NOMO-1 treated with dmso at 0.1 percent for 144 hours (cell line): ENCODE measurements at regions not wholly inside any gene's neighbourhood (a gene's known extent, or its start where the extent isn't known, plus 50 kb on each side); places are given as distances from the start of the nearest gene placed in this dataset.

ENCODE experiments used
- DNase-seq: peaks from one replicate; lab custom pipeline; 2025; ENCODE audit not compliant: unreplicated experiment; lab: John Stamatoyannopoulos, UW

- DNase-seq, result no peak
Observed at GRCh38 chr3:5796541-5796940, 609.0 kb downstream of the EDEM1 start.

- DNase-seq, result no peak
Observed at GRCh38 chr3:5798809-5799208, 611.3 kb downstream of the EDEM1 start.

GRCh38 chr3:5799398-5799797 is 611.9 kb downstream of the EDEM1 start:
- DNase-seq, result no peak

- no peak for DNase-seq
Observed at GRCh38 chr3:5800965-5801364, 613.5 kb downstream of the EDEM1 start.

- no peak for DNase-seq
Observed at GRCh38 chr3:5806192-5806591, 618.7 kb downstream of the EDEM1 start.

- DNase-seq, result no peak
Observed at GRCh38 chr3:5809586-5810246, 622.2 kb downstream of the EDEM1 start.

GRCh38 chr3:5811016-5811415 is 623.5 kb downstream of the EDEM1 start:
- no peak for DNase-seq

- no peak for DNase-seq
Observed at GRCh38 chr3:5813521-5813920, 626.0 kb downstream of the EDEM1 start.

- DNase-seq, result no peak
Observed at GRCh38 chr3:5822843-5823242, 635.3 kb downstream of the EDEM1 start.

GRCh38 chr3:5826467-5826866 is 639.0 kb downstream of the EDEM1 start:
- DNase-seq, result no peak

- no peak for DNase-seq
Observed at GRCh38 chr3:5828251-5828650, 640.7 kb downstream of the EDEM1 start.

GRCh38 chr3:5840056-5840455 is 652.5 kb downstream of the EDEM1 start:
- no peak for DNase-seq

- no peak for DNase-seq
Observed at GRCh38 chr3:5841599-5841998, 654.1 kb downstream of the EDEM1 start.

GRCh38 chr3:5846261-5846660 is 658.8 kb downstream of the EDEM1 start:
- DNase-seq, result no peak

- DNase-seq, result no peak
Observed at GRCh38 chr3:5861151-5861550, 673.6 kb downstream of the EDEM1 start.

- DNase-seq, result no peak
Observed at GRCh38 chr3:5874931-5875341, 687.4 kb downstream of the EDEM1 start.

GRCh38 chr3:5888851-5889250 is 701.3 kb downstream of the EDEM1 start:
- no peak for DNase-seq

- no peak for DNase-seq
Observed at GRCh38 chr3:5889374-5889773, 701.9 kb downstream of the EDEM1 start.

- DNase-seq, result no peak
Observed at GRCh38 chr3:5891711-5892110, 704.2 kb downstream of the EDEM1 start.

- DNase-seq, result no peak
Observed at GRCh38 chr3:5898106-5898505, 710.6 kb downstream of the EDEM1 start.

GRCh38 chr3:5899014-5899761 is 711.7 kb downstream of the EDEM1 start:
- no peak for DNase-seq

- DNase-seq, result no peak
Observed at GRCh38 chr3:5917932-5918331, 730.4 kb downstream of the EDEM1 start.

- no peak for DNase-seq
Observed at GRCh38 chr3:5918626-5919025, 731.1 kb downstream of the EDEM1 start.
